ENCODE measurements at regions not wholly inside any gene's neighbourhood (a gene's known extent, or its start where the extent isn't known, plus 50 kb on each side); places are given as distances from the start of the nearest gene placed in this dataset.

DNA sequence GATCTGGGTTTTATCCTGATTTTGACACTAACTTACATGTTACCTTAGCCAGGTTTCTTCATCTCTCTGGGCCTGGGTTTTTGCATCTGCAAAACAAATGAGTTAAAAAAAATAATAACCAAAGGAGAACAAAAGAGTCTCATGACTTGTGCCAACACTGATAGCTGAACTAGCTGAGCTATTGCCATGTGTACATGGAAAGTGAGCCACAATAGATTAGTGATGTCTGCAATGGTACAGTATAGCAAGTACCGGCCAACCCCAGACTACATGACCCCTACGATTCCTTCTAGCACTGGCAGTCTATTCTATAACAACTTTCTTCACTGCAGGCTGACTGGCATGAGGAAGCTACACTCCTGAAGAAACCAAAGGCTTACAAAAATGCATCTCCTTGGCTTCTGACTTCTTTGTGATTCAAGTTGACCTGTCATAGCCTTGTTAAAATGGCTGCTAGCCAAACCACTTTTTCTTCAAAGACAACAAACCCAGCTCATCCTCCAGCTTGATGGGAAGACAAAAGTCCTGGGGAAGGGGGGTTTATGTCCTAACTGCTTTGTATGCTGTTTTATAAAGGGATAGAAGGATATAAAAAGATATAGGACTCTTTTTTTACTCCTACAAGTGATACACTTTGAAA lies 123.7 kb downstream of the DAD1 start:
- no peaks in the 10 kb centered on the region for H3K36me3 ChIP-seq (ENCODE audit: insufficient read depth)
- WGBS: 90% methylated on average over 2 of the region's 2 CpGs

DNA sequence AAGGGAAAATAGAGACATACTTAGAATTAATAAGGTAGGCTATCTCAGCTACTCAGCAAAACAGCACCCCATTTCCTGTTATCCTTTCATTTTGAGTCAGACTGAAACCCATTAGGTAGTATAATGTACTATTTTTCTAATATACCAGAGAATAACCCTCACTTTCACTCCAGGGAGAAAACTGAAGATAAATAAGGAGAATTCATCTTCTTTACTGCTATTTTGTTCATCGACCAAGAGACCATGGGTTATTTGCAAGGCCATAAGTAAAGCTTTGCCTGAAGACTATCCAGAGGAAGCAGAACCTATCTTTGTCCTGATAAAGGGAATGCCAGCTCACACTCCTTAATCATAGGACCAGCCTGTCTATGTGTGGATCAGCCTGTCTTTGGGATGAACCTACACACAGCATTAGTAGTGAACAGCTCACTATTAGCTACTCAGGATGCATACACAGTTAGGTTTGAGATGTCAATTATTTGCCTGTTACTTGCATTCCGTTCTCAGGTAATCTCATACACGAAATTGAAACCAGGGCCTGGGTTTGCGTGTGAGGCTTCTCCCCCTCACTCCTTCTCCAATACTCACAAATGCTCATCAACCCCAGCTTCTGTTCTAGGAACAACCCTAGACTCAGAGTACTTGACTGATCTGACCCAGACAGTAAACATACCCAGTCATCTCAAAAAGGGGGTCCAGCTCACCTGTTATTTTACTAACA lies 124.4 kb downstream of the DAD1 start:
- no peaks in the 10 kb centered on the region for H3K36me3 ChIP-seq (ENCODE audit: insufficient read depth)
- 94% methylated on average over 4 of the region's 4 CpGs for WGBS
- H3K4me3 ChIP-seq (ENCODE audit: low read depth, low read length): no peak overlapping the region
- no peak for DNase-seq (ENCODE audit: extremely low spot score)
- H3K4me1 ChIP-seq (ENCODE audit: insufficient read depth): no peaks in the 10 kb centered on the region
- H3K27ac ChIP-seq (ENCODE audit: low read depth): no peak overlapping the region

More for the DNA sequence above, 123.7 kb downstream of the DAD1 start:
- Histone ChIP-seq H3K4me3 (ENCODE audit: low read depth, low read length) (no peak overlapping the region), H3K4me1 (ENCODE audit: insufficient read depth) (no peaks in the 10 kb centered on the region), H3K27ac (ENCODE audit: low read depth) (no peak overlapping the region)
- DNase-seq (ENCODE audit: extremely low spot score): no peak

DNA sequence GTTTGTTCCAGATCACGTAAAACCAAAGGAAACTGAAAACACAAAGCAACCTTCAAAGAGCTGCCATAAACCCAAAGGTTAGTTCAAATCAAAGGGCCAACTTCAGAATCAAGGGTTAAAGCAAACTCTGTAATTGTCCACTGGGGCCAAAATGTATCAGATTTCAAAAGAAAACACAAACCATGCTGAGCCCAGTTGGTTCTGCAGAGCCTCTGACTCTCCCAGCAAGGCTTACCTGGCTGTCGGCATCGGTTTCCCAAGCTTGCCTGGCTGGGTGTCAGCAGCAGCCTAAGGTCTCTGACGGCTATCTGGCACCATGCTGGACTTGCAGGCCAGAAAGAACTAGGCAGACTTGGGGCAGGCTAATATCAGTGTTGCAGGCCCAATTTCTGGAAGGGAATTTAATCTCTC lies 125.3 kb downstream of the DAD1 start:
- Histone ChIP-seq H3K4me1 (ENCODE audit: insufficient read depth) (no peaks in the 10 kb centered on the region), H3K36me3 (ENCODE audit: insufficient read depth) (no peaks in the 10 kb centered on the region)
- WGBS: 75% methylated on average over 4 of the region's 4 CpGs

DNA sequence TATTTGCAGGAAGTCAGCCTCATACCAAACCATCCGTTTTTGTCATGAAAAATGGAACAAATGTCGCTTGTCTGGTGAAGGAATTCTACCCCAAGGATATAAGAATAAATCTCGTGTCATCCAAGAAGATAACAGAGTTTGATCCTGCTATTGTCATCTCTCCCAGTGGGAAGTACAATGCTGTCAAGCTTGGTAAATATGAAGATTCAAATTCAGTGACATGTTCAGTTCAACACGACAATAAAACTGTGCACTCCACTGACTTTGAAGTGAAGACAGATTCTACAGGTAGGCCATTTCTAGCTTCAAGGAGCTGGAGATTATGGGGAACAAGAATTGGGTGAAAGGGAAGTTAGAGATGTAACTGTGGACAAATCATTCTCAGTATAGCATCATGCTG lies 126.1 kb downstream of the DAD1 start:
- Histone ChIP-seq H3K36me3 (ENCODE audit: insufficient read depth) (no peaks in the 10 kb centered on the region), H3K27ac (ENCODE audit: low read depth) (no peak overlapping the region), H3K4me1 (ENCODE audit: insufficient read depth) (no peaks in the 10 kb centered on the region), H3K4me3 (ENCODE audit: low read depth, low read length) (no peak overlapping the region)
- 89% methylated on average over 4 of the region's 4 CpGs for WGBS
- no peak for DNase-seq (ENCODE audit: extremely low spot score)

More for the DNA sequence above, 125.3 kb downstream of the DAD1 start:
- DNase-seq (ENCODE audit: extremely low spot score): no peak
- Histone ChIP-seq H3K4me3 (ENCODE audit: low read depth, low read length) (no peak overlapping the region), H3K27ac (ENCODE audit: low read depth) (no peak overlapping the region)

DNA sequence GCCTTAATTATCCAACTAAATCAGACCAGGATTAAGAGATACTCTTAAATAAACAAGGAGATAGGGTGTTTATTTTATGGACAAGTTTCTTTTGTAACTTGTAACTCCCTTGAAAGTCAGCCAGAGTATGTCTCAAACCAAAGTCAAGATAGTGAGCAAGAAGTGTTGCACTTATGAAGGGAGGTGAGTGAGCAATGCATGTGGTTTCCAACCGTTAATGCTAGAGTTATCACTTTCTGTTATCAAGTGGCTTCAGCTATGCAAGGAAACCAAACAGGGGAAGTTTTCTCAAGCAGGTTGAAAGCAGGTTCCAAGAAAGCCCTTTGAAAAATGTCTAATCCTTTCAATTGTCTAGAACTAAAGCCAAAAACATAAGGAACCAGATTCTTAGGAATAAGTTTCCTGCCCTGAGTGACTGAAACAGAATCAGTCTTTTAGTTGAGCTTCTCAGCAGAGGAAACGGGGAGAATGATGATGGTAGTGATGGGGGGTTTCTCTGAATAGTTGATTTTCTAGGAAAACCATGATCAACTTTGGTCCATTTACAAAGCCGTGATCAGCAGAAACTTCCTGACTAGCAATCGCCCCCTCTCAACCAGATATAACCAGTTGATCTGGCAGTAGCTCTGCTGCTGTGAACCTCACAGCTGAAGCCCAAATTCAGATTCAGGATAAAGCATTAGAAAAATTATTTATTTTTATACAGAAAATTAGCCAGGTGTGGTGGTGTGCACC lies 128.4 kb downstream of the DAD1 start:
- WGBS: 54% methylated on average over 4 of the region's 4 CpGs
- DNase-seq (ENCODE audit: extremely low spot score): no peak
- Histone ChIP-seq H3K36me3 (ENCODE audit: insufficient read depth) (no peaks in the 10 kb centered on the region), H3K4me3 (ENCODE audit: low read depth, low read length) (no peak overlapping the region), H3K4me1 (ENCODE audit: insufficient read depth) (no peaks in the 10 kb centered on the region), H3K27ac (ENCODE audit: low read depth) (no peak overlapping the region)

DNA sequence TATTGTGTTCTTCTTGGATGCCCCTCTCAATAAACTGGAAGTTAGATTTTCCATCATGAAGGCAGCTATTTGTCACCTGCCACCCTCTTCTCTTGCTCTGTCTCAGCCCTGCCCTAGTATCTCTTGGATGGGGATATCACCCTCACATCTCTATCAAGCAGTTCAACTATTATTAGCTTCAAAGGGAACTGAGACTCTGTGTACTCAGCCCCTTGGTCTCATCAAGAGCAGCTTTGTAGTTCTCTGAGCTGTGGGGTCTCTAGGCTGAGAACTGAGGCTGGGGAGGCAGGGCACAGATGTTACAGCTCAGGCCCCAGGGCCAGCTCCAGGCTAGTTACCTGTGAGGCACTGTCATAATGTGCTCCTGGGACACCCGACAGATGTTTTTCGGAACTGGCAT lies 130.3 kb downstream of the DAD1 start:
- WGBS: 97% methylated on average over 2 of the region's 2 CpGs
- no peak for DNase-seq (ENCODE audit: extremely low spot score)
- H3K4me1 ChIP-seq (ENCODE audit: insufficient read depth): no peaks in the 10 kb centered on the region
- no peaks in the 10 kb centered on the region for H3K36me3 ChIP-seq (ENCODE audit: insufficient read depth)
- H3K27ac ChIP-seq (ENCODE audit: low read depth): no peak overlapping the region
- H3K4me3 ChIP-seq (ENCODE audit: low read depth, low read length): no peak overlapping the region

DNA sequence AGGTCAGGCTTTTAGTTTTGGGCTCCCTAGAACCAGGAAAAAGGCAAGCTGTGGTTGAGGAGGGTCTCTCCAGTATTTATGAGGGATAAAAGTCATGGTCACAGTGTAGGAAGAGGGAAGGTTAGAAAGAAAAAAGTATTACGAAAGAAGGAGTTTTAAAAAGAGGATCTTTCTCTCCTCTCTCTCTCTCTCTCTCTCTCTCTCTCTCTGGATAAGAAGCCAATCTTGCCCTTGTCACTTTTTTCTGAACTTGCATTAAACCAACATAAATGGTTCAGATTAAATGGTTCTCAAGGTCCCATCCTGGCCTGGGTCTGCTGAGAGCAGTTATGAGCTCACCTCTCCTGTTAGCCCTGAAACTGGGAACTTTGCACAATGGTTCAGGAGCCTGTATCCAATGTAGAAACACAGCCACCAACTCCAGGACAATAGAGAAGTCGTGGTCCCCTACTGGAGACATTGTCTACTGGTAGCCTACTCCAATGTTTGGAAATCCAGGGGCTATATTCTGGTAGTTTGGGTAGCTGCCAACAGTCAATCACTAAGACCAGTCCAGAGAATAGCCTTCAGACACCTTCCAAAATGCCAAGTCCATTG lies 131.9 kb downstream of the DAD1 start:
- WGBS: 88% methylated on average over 2 of the region's 2 CpGs
- no peak for DNase-seq (ENCODE audit: extremely low spot score)
- H3K36me3 ChIP-seq (ENCODE audit: insufficient read depth): no peaks in the 10 kb centered on the region
- H3K4me1 ChIP-seq (ENCODE audit: insufficient read depth): no peaks in the 10 kb centered on the region
- no peak overlapping the region for H3K4me3 ChIP-seq (ENCODE audit: low read depth, low read length)
- H3K27ac ChIP-seq (ENCODE audit: low read depth): no peak overlapping the region

DNA sequence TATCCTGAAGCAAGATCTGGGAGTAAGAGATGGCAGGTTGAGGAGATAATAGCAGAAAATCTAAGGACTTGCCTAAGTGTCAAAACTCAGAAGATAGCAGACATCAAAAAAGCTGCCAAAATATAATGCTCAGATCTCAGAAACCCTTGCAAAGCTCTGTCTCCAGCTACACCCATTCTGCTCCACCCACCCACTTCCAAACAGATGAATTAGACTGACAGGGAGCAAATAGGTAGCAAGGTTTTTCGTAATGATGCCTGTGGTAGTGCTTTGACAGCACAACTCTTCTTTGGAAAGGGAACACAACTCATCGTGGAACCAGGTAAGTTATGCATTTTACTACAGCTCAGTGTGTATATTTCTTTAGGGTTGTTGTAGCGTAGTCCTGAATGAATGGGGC lies 132.6 kb downstream of the DAD1 start:
- 77% methylated on average over 3 of the region's 3 CpGs for WGBS
- DNase-seq (ENCODE audit: extremely low spot score): no peak
- Histone ChIP-seq H3K27ac (ENCODE audit: low read depth) (no peak overlapping the region), H3K36me3 (ENCODE audit: insufficient read depth) (no peaks in the 10 kb centered on the region), H3K4me3 (ENCODE audit: low read depth, low read length) (no peak overlapping the region), H3K4me1 (ENCODE audit: insufficient read depth) (no peaks in the 10 kb centered on the region)

DNA sequence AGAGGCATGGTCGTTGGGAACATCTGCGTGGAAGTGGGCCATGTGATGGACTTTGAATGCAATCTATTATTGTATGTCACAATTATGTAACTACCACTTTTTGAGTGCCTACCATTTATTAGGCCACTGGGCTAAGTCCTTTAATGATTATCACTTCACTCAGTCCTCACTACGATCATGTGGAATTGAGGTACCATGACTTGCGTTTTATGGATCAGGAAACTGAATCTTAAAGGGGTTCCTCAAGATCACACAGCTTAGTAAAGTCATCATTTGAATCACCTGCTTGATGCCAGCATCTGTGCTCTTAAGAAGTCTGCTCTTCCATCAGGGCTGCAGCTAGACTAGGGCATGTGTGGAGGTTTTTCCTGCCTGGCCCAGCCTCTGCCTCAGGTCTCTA lies 136.7 kb downstream of the DAD1 start:
- Histone ChIP-seq H3K27ac (ENCODE audit: low read depth) (no peak overlapping the region), H3K4me1 (ENCODE audit: insufficient read depth) (no peaks in the 10 kb centered on the region), H3K4me3 (ENCODE audit: low read depth, low read length) (no peak overlapping the region), H3K36me3 (ENCODE audit: insufficient read depth) (no peaks in the 10 kb centered on the region)
- WGBS: 88% methylated on average over 4 of the region's 4 CpGs
- DNase-seq (ENCODE audit: extremely low spot score): no peak

DNA sequence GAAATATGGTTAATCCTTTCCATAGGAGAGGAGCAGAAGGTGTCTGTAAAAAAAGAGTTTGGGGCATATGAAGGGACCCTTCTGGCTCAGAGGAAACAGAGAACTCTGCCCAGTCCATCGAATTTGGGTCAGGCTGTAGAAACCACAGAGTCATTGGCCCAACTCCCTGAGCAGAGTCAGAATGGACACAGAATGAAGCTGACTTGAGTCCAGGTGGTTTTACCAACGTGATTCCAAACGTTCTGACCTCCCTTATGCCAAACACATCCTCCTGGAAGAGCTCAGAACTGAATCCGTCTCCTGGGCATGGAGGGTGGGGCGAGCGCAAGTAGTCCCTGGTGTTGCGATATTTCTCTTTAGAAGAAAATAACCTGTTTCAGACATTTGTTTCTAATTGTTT lies 138.8 kb downstream of the DAD1 start:
- Histone ChIP-seq H3K4me1 (ENCODE audit: insufficient read depth) (no peaks in the 10 kb centered on the region), H3K27ac (ENCODE audit: low read depth) (no peak overlapping the region), H3K36me3 (ENCODE audit: insufficient read depth) (no peaks in the 10 kb centered on the region), H3K4me3 (ENCODE audit: low read depth, low read length) (no peak overlapping the region)
- no peak for DNase-seq (ENCODE audit: extremely low spot score)
- 88% methylated on average over 7 of the region's 7 CpGs for WGBS

DNA sequence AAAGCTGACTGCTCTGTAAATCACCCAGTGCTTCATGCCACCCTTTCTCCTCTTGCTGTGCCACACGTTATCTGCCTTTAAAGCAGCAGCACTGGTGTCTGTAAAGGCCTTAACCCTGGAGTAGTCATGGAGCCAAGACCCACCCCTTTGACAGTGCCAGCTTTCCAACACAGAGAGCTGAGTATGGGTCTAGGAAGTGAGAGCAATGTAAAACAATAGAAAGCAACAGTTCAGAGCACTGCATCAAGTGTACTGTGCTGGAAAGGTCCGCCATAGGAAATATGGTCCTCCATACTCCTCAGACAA lies 139.5 kb downstream of the DAD1 start:
- 82% methylated on average over 2 of the region's 2 CpGs for WGBS
- DNase-seq (ENCODE audit: extremely low spot score): no peak
- Histone ChIP-seq H3K36me3 (ENCODE audit: insufficient read depth) (no peaks in the 10 kb centered on the region), H3K4me3 (ENCODE audit: low read depth, low read length) (no peak overlapping the region), H3K27ac (ENCODE audit: low read depth) (no peak overlapping the region), H3K4me1 (ENCODE audit: insufficient read depth) (no peaks in the 10 kb centered on the region)

DNA sequence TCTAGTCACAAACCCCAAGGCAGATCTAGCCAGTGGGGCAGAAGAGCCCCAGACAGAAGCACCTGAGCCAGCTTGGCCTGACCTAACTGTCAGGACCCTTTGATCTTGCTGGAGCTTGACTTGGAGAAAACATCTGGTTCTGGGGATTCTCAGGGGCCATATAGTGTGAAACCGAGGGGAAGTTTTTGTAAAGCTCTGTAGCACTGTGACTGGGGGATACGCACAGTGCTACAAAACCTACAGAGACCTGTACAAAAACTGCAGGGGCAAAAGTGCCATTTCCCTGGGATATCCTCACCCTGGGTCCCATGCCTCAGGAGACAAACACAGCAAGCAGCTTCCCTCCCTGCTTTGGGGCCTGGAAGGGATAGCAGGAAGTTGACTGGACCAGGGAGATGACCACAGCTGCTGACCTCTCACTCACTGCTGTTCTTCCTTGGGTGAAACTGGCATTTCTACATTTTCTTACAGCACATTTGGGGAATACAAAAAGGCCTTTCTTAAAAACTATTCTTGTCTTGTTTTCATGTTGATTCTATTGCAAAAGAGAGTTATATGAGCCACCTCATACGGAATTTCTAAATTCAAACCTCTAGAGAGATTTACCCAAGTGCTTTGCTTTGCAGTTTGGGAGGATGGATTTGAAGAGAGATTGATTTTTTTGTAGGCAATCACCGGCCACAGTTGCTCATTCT lies 140.0 kb downstream of the DAD1 start:
- H3K27ac ChIP-seq (ENCODE audit: low read depth): no peak overlapping the region

DNA sequence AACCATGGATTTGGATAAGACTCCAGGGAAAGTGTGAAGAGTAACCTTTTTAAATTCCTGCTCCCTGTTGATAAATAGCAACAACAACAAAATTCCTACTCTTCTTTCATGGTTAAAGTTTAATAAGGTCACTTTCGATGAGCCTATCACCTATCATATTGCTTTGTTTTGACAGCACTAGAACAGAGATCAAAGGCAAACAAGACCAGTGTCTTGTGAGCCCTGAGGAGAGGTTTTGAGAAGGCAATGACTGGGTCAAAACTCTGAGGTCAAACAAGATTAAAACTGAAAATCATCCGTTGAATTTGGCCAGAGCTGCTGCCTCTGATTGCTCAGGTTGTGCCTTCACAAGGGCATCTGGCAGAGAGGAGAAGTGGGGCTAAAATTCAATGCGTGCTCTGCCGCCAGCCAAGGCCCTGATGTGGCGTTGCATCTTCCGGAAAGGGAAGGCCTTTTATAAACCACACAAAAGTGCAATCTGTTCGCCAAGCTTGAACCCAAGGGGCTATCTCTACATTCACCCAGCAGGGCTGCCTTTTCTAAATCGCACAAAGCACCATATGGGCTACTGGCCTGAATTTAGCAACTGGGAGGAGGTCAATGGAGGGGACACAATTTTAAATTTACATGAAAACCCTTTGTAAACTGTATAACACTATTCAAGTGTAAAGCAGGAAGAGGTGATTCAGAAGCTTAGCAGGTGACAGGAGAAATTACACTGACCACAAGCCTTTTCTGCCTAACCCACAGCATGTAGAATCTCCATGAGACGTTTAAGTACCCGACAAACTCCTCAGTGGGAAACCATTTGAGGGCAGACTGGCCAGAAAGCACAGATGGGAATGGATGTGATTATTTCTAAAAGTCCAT lies 140.8 kb downstream of the DAD1 start:
- WGBS: 86% methylated on average over 10 of the region's 10 CpGs

More for the DNA sequence above, 140.0 kb downstream of the DAD1 start:
- Histone ChIP-seq H3K4me3 (ENCODE audit: low read depth, low read length) (no peak overlapping the region), H3K36me3 (ENCODE audit: insufficient read depth) (no peaks in the 10 kb centered on the region), H3K4me1 (ENCODE audit: insufficient read depth) (no peaks in the 10 kb centered on the region)
- 82% methylated on average over 4 of the region's 4 CpGs for WGBS
- DNase-seq (ENCODE audit: extremely low spot score): no peak

More for the DNA sequence above, 140.8 kb downstream of the DAD1 start:
- no peak for DNase-seq (ENCODE audit: extremely low spot score)
- Histone ChIP-seq H3K4me3 (ENCODE audit: low read depth, low read length) (no peak overlapping the region), H3K36me3 (ENCODE audit: insufficient read depth) (no peaks in the 10 kb centered on the region), H3K27ac (ENCODE audit: low read depth) (no peak overlapping the region), H3K4me1 (ENCODE audit: insufficient read depth) (no peaks in the 10 kb centered on the region)

All from urinary bladder (tissue), 3 donors.